OCI-LY7 (cell line): ENCODE measurements at regions not wholly inside any gene's neighbourhood (a gene's known extent, or its start where the extent isn't known, plus 50 kb on each side); places are given as distances from the start of the nearest gene placed in this dataset.

ENCODE experiments used
- BruUV-seq: library from RNA; stranded (reverse); fragments of 400-500 nt; replicated peaks from 2 replicates; lab custom pipeline; 2021; lab: Mats Ljungman, UMichigan
- CTCF ChIA-PET: fragments of 300-600 bp; sonication (Branson Sonifier 250); formaldehyde crosslinking; loops from one replicate; lab custom pipeline; 2022; ENCODE audit warnings: antibody characterized with exemption; ENCODE audit not compliant: unreplicated experiment; lab: Charles Lee
- POLR2A ChIA-PET: fragments of 300-600 bp; sonication (Branson Sonifier 250); formaldehyde crosslinking; loops from one replicate; lab custom pipeline; 2022; ENCODE audit warnings: antibody characterized with exemption; lab: Charles Lee
- DNase-seq: peaks from one replicate; pipeline ENCODE4 v3.0.0-alpha.2; 2015; ENCODE audit warnings: low spot score
- H2AFZ ChIP-seq: fragments of 200-600 bp; sonication (generic), shearing (Covaris generic); 2 replicates; pipeline ENCODE4 v1.6.1; 2014; ENCODE audit warnings: mild to moderate bottlenecking, antibody characterized with exemption, low read length, moderate library complexity
- H3K27ac ChIP-seq: fragments of 200-600 bp; sonication (generic); 2 replicates; pipeline ENCODE4 v1.5.1; 2014; ENCODE audit warnings: mixed run types, low read depth, mild to moderate bottlenecking, moderate library complexity, low read length, inconsistent platforms; ENCODE audit not compliant: poor library complexity, severe bottlenecking
- H3K36me3 ChIP-seq: fragments of 200-600 bp; sonication (generic); 2 replicates; pipeline ENCODE4 v1.6.1; 2014; ENCODE audit warnings: mild to moderate bottlenecking, antibody characterized with exemption, low read length, moderate library complexity, mixed read lengths; ENCODE audit not compliant: insufficient read depth
- H3K4me1 ChIP-seq: fragments of 200-600 bp; sonication (generic); 2 replicates; pipeline ENCODE4 v1.5.1; 2014; ENCODE audit warnings: mild to moderate bottlenecking, low read length; ENCODE audit not compliant: insufficient read depth, poor library complexity, severe bottlenecking
- H3K4me2 ChIP-seq: fragments of 200-600 bp; sonication (generic); 2 replicates; pipeline ENCODE4 v1.6.1; 2014; ENCODE audit warnings: mild to moderate bottlenecking, low read length
- H3K4me3 ChIP-seq: fragments of 200-600 bp; sonication (generic); 2 replicates; pipeline ENCODE4 v1.5.1; 2014; ENCODE audit warnings: mild to moderate bottlenecking, low read depth, low read length; ENCODE audit not compliant: poor library complexity, severe bottlenecking
- H3K79me2 ChIP-seq: fragments of 200-600 bp; sonication (generic); 2 replicates; pipeline ENCODE4 v1.6.1; 2016; ENCODE audit warnings: low read depth, mild to moderate bottlenecking, low read length, moderate library complexity, mixed read lengths; ENCODE audit not compliant: insufficient read depth
- H3K9me2 ChIP-seq: fragments of 200-600 bp; sonication (generic); 2 replicates; pipeline ENCODE4 v1.6.1; 2016; ENCODE audit warnings: mild to moderate bottlenecking, low read length, mixed read lengths; ENCODE audit not compliant: insufficient read depth
- H3K9me3 ChIP-seq: fragments of 200-600 bp; sonication (generic); 2 replicates; pipeline ENCODE4 v1.6.1; 2014; ENCODE audit warnings: mild to moderate bottlenecking, mixed run types, low read length, mixed read lengths
- H4K20me1 ChIP-seq: fragments of 200-600 bp; sonication (generic); 2 replicates; pipeline ENCODE4 v1.6.1; 2014; ENCODE audit warnings: mild to moderate bottlenecking, antibody characterized with exemption, low read length, moderate library complexity, mixed read lengths; ENCODE audit not compliant: insufficient read depth
- EZH2phosphoT487 ChIP-seq: fragments of 200-600 bp; sonication (generic); IDR thresholded peaks from 2 replicates; pipeline ENCODE4 v1.6.1; 2018; ENCODE audit warnings: low read depth, borderline replicate concordance, mild to moderate bottlenecking, mixed run types, antibody characterized with exemption, low read length, moderate library complexity, mixed read lengths
- intact Hi-C: fragments of 100-400 bp; cut with micrococcal nuclease; formaldehyde crosslinking; loops from one replicate; pipeline ENCODE4 v1.10.0; 2022; ENCODE audit not compliant: unreplicated experiment
- TF ChIP-seq, protein P1 (sequence below): fragments of 200-600 bp; sonication (generic); conservative IDR thresholded peaks from 2 replicates; pipeline ENCODE4 v1.5.1; 2014; ENCODE audit warnings: mild to moderate bottlenecking, antibody characterized with exemption, low read length, moderate library complexity, mixed read lengths

DNA sequence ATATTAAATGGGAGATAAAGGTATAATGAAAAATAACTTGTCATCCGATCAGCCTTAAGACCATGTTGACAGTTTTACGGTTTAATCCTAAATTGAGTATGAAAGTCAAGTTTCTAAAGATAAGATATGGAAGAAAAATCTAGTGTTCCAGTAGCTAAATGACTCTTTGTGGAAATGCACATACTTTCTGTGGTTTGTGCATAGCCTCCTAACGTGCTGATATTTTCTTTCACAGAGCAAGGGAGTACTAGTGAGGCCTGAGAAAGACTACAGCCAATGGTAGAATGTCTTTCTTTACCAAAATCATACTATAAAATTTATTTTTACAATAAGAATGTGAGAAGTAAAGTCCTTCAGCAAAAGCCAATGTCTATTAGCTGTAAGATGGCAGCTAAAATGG is 430.6 kb upstream of the RGMA start:
- Histone ChIP-seq H3K9me3 (no peaks in the 10 kb centered on the region), H3K36me3 (no peaks in the 10 kb centered on the region), H3K4me3 (no peak overlapping the region), H3K4me1 (no peaks in the 10 kb centered on the region), H3K79me2 (no peaks in the 10 kb centered on the region), H4K20me1 (no peaks in the 10 kb centered on the region; the same call in 1 of the 2 replicates), H3K4me2 (no peak overlapping the region), H2AFZ (no peak overlapping the region), H3K27ac (no peak overlapping the region), H3K9me2 (no peaks in the 10 kb centered on the region)
- TF ChIP-seq, protein P1, sequence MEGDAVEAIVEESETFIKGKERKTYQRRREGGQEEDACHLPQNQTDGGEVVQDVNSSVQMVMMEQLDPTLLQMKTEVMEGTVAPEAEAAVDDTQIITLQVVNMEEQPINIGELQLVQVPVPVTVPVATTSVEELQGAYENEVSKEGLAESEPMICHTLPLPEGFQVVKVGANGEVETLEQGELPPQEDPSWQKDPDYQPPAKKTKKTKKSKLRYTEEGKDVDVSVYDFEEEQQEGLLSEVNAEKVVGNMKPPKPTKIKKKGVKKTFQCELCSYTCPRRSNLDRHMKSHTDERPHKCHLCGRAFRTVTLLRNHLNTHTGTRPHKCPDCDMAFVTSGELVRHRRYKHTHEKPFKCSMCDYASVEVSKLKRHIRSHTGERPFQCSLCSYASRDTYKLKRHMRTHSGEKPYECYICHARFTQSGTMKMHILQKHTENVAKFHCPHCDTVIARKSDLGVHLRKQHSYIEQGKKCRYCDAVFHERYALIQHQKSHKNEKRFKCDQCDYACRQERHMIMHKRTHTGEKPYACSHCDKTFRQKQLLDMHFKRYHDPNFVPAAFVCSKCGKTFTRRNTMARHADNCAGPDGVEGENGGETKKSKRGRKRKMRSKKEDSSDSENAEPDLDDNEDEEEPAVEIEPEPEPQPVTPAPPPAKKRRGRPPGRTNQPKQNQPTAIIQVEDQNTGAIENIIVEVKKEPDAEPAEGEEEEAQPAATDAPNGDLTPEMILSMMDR = no peak
- CTCF ChIA-PET = no interaction called here
- no TSS peak for BruUV-seq
- POLR2A ChIA-PET = no interaction called here
- intact Hi-C loops = no loop called here
- DNase-seq = no peak

- CTCF ChIA-PET = no interaction called here
- no peaks in the 10 kb centered on the region for H3K36me3 ChIP-seq
- no peak overlapping the region for H3K27ac ChIP-seq
- no peak overlapping the region for H3K4me3 ChIP-seq
- TF ChIP-seq EZH2phosphoT487 = no peak
- TF ChIP-seq, protein P1 = no peak
- no peaks in the 10 kb centered on the region for H3K9me3 ChIP-seq
- no peaks in the 10 kb centered on the region for H4K20me1 ChIP-seq
- POLR2A ChIA-PET = no interaction called here
- H3K4me1 ChIP-seq = no peaks in the 10 kb centered on the region
- no peak overlapping the region for H3K4me2 ChIP-seq
- BruUV-seq = no TSS peak
- no peak overlapping the region for H2AFZ ChIP-seq
- no peaks in the 10 kb centered on the region for H3K9me2 ChIP-seq
- H3K79me2 ChIP-seq = no peaks in the 10 kb centered on the region
- intact Hi-C loops = no loop called here
- no peak for DNase-seq
Observed at GRCh38 chr15:93517176-93517575, 428.2 kb upstream of the RGMA start.

- BruUV-seq = no TSS peak
- H3K9me2 ChIP-seq = no peaks in the 10 kb centered on the region
- ChIA-PET CTCF (no interaction called here), POLR2A (no interaction called here)
- H3K4me3 ChIP-seq = no peak overlapping the region
- H3K27ac ChIP-seq = no peak overlapping the region
- DNase-seq = no peak
- no peaks in the 10 kb centered on the region for H3K9me3 ChIP-seq
- H3K79me2 ChIP-seq = no peaks in the 10 kb centered on the region
- no peaks in the 10 kb centered on the region for H3K4me1 ChIP-seq
- intact Hi-C loops = no loop called here
- H4K20me1 ChIP-seq = no peaks in the 10 kb centered on the region
- H3K4me2 ChIP-seq = no peak overlapping the region
- TF ChIP-seq EZH2phosphoT487 = no peak
- TF ChIP-seq, protein P1 = no peak
- no peaks in the 10 kb centered on the region for H3K36me3 ChIP-seq
- no peak overlapping the region for H2AFZ ChIP-seq
Observed at GRCh38 chr15:93515256-93516051, 426.4 kb upstream of the RGMA start.
